ENCODE measurements at regions not wholly inside any gene's neighbourhood (a gene's known extent, or its start where the extent isn't known, plus 50 kb on each side); places are given as distances from the start of the nearest gene placed in this dataset.

- no peak overlapping the region for H3K4me3 Mint-ChIP-seq (ENCODE audit: unreplicated experiment)
- no peaks in the 10 kb centered on the region for H3K9me3 Mint-ChIP-seq (ENCODE audit: unreplicated experiment)
- H3K4me1 Mint-ChIP-seq (ENCODE audit: unreplicated experiment): peaks cover 3% of the 10 kb centered on the region
- peaks cover 2% of the 10 kb centered on the region for H3K27me3 Mint-ChIP-seq (ENCODE audit: unreplicated experiment)
- H3K27ac Mint-ChIP-seq (ENCODE audit: unreplicated experiment): no peak overlapping the region
- no peak for TF ChIP-seq CTCF (IDR thresholded peaks at IDR 0.05; ENCODE audit: unreplicated experiment)
- H3K36me3 Mint-ChIP-seq (ENCODE audit: low read depth, unreplicated experiment): no peaks in the 10 kb centered on the region
- no peak for DNase-seq (ENCODE audit: low spot score)
These were observed 176.4 kb downstream of the KCNA5 start for GRCh38 chr12:5220099-5220498.

DNA sequence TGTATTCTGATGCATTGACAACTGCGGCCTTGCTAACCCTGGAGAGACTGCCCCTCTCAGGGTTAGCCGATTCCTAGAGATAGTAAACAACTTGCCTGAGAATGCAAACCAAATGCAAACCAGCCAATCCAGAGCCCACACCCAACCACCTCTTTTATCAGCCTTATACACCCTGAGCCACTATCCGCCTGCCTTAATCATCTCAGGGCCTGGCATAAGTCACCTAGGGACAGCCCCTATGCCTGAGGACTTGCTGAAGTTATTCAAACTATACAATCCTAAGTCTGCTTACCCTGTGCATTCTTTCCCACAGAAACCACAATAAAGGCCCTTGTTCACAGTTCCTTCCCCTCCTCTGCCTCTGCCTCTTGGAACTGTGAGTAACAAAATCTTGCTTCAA, 177.2 kb downstream of the KCNA5 start:
- no peak for DNase-seq (ENCODE audit: low spot score)
- H3K36me3 Mint-ChIP-seq (ENCODE audit: low read depth, unreplicated experiment): no peaks in the 10 kb centered on the region
- peaks cover 2% of the 10 kb centered on the region for H3K27me3 Mint-ChIP-seq (ENCODE audit: unreplicated experiment)
- H3K9me3 Mint-ChIP-seq (ENCODE audit: unreplicated experiment): no peaks in the 10 kb centered on the region
- TF ChIP-seq CTCF (IDR thresholded peaks at IDR 0.05; ENCODE audit: unreplicated experiment): no peak
- H3K4me1 Mint-ChIP-seq (ENCODE audit: unreplicated experiment): peaks cover 3% of the 10 kb centered on the region
- no peak overlapping the region for H3K27ac Mint-ChIP-seq (ENCODE audit: unreplicated experiment)
- no peak overlapping the region for H3K4me3 Mint-ChIP-seq (ENCODE audit: unreplicated experiment)

GRCh38 chr12:5222011-5222461, 178.4 kb downstream of the KCNA5 start:
- Mint-ChIP-seq H3K27me3 (ENCODE audit: unreplicated experiment) (peaks cover 6% of the 10 kb centered on the region), H3K36me3 (ENCODE audit: low read depth, unreplicated experiment) (no peaks in the 10 kb centered on the region), H3K4me3 (ENCODE audit: unreplicated experiment) (no peak overlapping the region), H3K4me1 (ENCODE audit: unreplicated experiment) (peaks cover 3% of the 10 kb centered on the region), H3K27ac (ENCODE audit: unreplicated experiment) (no peak overlapping the region), H3K9me3 (ENCODE audit: unreplicated experiment) (no peaks in the 10 kb centered on the region)
- no peak for DNase-seq (ENCODE audit: low spot score)
- no peak for TF ChIP-seq CTCF (IDR thresholded peaks at IDR 0.05; ENCODE audit: unreplicated experiment)

GRCh38 chr12:5222729-5223128, 179.1 kb downstream of the KCNA5 start:
- peaks cover 6% of the 10 kb centered on the region for H3K27me3 Mint-ChIP-seq (ENCODE audit: unreplicated experiment)
- H3K9me3 Mint-ChIP-seq (ENCODE audit: unreplicated experiment): no peaks in the 10 kb centered on the region

DNA sequence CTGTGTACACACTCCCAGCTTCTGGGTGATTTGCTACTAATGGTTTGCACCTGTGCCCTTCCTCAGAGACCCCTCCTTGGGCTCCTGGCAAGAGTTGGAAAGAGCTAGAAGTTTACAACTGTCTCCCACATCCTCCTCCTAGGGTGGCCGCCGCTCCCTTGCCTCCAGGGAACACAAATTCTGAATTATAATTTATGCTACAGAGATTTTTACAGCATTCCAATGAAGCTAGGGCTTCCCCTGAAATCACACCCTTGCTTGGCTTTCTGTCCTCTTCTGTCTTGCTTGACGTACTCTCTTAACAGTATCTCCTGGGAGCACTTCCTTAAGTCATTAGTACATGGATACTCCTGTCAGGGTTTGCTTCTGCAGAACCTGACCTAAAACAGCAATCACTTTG, 180.2 kb downstream of the KCNA5 start:
- H3K9me3 Mint-ChIP-seq (ENCODE audit: unreplicated experiment): no peaks in the 10 kb centered on the region

More at GRCh38 chr12:5222729-5223128, 179.1 kb downstream of the KCNA5 start:
- Mint-ChIP-seq H3K4me3 (ENCODE audit: unreplicated experiment) (no peak overlapping the region), H3K4me1 (ENCODE audit: unreplicated experiment) (peaks cover 3% of the 10 kb centered on the region), H3K36me3 (ENCODE audit: low read depth, unreplicated experiment) (no peaks in the 10 kb centered on the region), H3K27ac (ENCODE audit: unreplicated experiment) (no peak overlapping the region)
- TF ChIP-seq CTCF (IDR thresholded peaks at IDR 0.05; ENCODE audit: unreplicated experiment): no peak
- no peak for DNase-seq (ENCODE audit: low spot score)

More for the DNA sequence above, 180.2 kb downstream of the KCNA5 start:
- Mint-ChIP-seq H3K4me3 (ENCODE audit: unreplicated experiment) (no peak overlapping the region), H3K27me3 (ENCODE audit: unreplicated experiment) (peaks cover 4% of the 10 kb centered on the region), H3K4me1 (ENCODE audit: unreplicated experiment) (peaks cover 3% of the 10 kb centered on the region), H3K27ac (ENCODE audit: unreplicated experiment) (no peak overlapping the region), H3K36me3 (ENCODE audit: low read depth, unreplicated experiment) (peaks cover 4% of the 10 kb centered on the region)
- no peak for DNase-seq (ENCODE audit: low spot score)
- TF ChIP-seq CTCF (IDR thresholded peaks at IDR 0.05; ENCODE audit: unreplicated experiment): no peak
